ENCODE measurements at regions not wholly inside any gene's neighbourhood (a gene's known extent, or its start where the extent isn't known, plus 50 kb on each side); places are given as distances from the start of the nearest gene placed in this dataset.

DNA sequence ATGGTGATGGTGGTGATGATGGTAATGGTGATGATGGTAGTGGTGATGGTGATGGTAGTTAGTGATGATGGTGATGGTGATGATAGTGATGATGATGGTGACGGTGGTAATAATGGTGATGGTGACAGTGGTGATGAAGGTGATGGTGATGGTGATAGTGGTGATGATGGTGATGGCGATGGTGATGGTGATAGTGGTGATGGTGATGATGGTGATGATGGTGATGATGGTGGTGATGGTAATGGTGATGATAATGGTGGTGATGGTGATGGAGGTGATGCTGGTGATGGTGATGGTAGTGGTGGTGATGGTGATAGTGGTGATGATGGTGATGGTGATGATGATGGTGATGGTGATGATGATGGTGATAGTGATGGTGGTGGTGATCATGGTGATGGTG is 148.7 kb upstream of the TNRC6C start:
- DNase-seq, result no peak

- DNase-seq, result no peak
These were observed 148.0 kb upstream of the TNRC6C start for GRCh38 chr17:77810536-77810935.

DNA sequence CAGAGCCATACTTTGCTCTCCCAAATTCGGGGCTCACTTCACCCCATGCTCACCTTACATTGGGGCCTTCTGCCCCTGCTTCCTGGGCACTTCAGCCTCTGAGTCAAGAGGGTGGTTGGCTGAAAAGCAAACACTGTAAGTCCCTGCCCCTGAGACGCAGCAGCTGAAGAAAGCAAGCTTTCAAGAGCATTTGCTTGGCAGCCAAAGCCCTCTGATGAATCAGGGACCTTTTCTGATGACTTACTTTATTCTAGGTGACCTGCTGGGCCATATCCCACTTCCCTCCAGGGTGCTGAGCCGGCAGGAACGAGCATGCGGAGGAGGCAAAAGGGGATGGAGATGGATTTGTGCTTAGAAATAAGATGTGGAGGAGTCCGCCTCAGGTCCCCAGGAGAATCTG is 147.0 kb upstream of the TNRC6C start:
- no peak for DNase-seq

- DNase-seq, result no peak
These were observed 144.3 kb upstream of the TNRC6C start for GRCh38 chr17:77814091-77814772.

- no peak for DNase-seq
These were observed 143.2 kb upstream of the TNRC6C start for GRCh38 chr17:77815127-77815905.

DNA sequence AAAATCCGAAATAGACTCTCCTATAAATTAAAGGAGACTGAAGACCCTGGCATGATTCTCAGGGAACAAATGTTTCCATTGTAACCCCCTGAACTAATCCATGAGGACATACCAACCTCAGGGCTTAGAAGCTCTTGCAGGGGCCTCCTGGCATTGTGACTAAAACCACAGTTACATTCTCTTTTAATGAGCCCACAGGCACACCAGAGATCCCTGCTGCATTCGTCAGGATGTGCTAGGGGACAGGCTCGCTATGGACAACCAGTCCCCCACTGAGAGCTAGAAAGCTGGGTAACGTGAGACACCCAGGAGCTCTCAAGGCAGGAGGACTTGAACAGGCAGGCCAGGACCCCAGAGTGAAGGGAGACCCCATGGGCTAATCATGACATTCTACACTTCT is 140.6 kb upstream of the TNRC6C start:
- DNase-seq, result no peak

DNA sequence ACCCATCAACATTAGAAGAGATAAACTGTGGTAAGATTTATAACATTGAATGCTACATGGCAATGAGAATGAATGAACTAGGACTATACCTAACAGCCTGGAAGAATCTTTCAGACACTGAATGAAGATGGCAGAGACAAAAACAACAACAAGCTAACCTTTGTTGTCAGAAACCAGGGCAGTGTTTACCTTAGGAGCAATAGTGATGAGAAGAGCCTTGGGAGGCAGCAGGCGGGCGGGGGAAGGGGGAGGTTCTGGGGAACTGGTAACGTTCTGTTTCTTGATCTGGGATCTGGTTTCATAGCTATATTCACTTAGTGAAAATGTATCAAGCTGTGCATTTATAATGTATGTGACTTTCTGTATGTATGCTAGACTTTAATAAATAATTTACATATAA is 139.0 kb upstream of the TNRC6C start:
- no peak for DNase-seq

DNA sequence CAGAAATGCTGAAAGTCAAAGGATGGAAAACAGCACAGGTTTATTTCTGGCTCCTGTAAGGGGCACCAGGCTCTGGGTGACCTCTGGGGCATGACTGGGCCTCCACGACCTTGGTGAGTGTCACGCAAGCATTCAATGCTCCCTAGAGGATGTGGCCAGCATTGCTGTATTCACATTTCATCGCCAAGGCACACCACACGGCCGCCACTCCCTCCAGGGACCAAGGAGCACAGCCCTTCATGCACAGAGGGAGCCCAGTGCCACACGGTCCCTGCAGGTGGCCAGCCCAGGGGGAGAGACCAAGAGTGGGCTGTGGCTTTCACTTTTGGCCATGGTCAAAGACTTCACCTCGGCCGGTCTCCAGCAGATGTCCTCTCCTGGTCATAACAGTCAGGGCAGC is 137.4 kb upstream of the TNRC6C start:
- DNase-seq, result no peak

DNA sequence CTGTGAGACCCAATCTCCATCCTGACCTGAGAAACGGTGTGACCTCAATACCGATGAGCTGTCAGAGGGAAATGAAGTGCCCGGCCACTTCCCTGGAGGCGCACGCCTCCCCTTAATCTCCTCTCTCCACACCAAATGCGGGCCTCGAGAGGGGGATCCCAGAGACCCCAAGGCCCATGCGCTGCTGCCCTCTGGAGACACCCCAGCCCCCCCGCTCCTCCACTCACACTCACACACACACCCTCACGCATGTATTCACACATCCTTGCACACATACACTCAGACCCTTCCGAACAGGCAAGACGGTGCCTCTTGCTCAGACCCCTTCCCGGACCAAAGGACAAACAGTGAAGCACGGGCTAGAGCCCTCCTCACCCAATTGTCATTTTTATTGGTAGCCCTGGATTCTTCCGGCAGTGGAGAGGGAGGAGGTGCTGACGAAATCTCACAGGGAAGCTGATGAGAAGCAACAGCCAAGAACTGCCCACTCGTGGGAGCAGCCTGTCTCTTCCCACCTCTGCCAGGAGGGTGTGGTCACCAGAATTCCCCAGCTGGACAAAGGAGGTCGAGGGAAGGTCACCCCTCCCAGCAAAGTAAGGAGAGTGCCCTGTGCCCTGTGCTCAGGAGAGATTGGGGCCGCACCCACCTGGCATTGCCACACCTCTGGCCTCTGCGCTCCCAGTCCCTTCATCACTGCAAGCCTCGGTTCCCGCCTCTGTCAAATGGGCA is 136.0 kb upstream of the TNRC6C start:
- no peak for DNase-seq

DNA sequence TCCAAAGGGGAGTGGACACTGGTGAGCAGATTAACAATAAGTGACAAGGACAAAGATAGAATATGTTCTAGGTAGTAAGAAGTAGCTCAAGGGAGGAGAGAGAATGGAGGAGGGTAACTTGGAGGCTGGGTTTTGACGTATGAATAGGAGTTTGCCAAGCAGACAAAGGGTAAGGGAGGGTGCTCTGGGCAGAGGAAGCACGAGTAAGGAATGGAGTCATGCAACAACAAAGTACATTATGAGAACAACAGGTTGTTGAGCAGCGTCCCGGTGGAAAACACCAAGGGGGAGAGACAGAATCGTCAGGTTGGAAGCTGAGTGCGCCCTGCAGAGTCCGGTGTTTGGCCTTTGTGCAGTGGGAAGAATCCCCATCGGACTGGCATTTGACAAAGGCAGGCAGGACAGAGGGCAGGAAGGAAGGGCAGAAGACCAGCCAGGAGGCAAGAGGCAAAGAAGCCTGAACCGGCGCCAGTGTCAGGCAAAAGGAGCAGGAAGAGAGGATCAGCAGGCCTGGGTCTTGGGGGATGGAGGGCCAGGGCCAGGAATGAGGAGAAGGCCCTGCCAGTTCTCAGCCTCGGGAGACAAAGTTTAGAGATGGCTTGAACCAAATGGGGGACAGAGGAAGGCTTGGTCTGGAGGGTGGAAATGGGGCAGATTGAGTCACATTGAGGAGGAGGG is 134.3 kb upstream of the TNRC6C start:
- no peak for DNase-seq

DNA sequence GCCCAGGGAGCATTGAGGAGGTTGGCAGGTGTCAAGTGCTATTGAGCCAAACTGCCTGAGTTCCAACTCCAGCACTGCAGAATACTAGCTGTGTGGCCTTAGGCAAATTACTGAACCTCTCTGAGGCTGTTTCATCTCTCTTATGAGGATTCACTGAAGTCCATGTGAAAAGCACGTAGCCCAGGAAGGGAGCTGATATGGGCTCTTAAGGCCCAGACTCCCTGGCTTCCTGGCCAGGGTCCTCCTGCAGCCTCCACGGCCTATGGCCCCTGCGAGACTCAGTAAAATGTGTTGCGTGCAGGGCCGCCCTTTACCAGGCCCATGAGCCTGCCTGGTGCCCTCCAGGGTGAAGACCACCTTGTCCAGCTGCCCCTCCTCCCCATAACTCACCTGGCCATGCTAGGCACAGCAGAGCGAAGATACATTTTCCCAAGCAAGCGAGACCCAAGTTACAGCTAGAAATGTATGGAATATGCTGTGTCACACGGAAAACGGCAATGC is 133.7 kb upstream of the TNRC6C start:
- no peak for DNase-seq

DNA sequence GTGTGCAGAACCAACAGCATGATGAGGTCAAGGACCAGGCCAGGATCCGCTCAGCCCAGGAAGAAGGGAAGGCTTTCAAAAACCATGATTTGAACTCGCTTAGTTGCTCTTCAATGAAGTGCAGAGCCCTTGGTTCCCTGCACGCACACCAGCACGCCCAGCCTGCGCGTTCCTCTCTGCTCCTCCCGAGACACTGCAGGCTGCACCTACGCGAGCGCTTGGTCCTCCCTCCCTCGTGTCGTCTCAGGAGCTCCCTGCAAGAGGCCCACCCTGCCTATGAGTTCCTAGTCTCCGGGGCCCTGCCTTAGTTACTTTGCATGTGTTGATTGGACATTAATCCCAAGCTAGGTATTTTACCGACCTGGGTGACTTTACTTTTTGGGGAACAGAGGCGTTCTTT is 132.9 kb upstream of the TNRC6C start:
- no peak for DNase-seq

GRCh38 chr17:77826132-77826873 is 132.2 kb upstream of the TNRC6C start:
- DNase-seq, result no peak

DNA sequence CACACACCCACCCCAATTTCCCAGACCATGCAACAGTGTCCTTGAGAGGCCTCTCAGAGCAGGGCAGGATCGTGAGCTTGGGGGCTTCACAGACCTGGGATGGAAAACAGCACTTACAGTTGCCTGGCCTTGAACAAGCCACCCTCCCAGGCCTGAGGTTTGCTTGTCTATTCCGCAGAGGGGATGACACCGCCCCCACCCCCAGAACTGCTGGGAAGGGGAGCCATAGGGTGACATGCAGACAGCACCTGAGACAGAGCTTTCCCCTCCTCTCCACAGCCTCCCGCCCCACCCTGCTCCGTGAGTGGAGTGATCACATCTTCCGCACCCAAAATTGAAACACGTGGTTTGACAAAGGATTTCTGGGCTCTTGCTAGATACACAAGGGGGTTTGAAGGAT is 131.5 kb upstream of the TNRC6C start:
- DNase-seq, result no peak

GRCh38 chr17:77827511-77827910 is 131.0 kb upstream of the TNRC6C start:
- DNase-seq, result no peak

DNA sequence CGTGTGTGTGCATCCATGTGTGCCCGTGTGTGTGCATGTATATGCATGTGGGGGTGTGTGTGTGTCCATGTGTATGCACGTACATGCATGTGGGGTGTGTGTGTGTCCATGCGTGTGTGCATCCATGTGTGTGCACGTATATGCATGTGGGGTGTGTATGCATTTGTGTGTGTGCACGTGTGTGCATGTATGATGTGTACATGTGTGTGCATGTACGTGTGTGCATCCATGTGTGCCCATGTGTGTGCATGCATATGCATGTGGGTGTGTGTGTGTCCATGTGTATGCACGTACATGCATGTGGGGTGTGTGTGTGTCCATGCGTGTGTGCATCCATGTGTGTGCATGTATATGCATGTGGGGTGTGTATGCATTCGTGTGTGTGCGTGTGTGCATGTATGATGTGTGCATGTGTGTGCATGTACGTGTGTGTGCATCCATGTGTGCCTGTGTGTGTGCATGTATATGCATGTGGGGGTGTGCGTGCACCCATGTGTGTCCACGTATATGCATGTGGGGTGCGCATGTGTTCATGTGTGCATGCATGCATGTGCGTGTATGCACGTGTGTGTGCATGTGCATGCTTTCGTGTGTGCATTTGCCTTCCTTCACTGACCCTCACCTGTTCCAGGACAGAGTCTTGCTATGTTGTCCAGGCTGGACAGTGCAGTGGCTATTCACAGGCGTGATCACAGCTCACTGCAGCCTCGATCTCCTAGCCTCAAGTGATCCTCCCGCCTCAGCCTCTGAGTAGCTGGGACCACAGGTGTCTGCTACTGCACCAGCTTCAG is 129.6 kb upstream of the TNRC6C start:
- DNase-seq, result no peak

GRCh38 chr17:77829843-77830799 is 128.4 kb upstream of the TNRC6C start:
- DNase-seq, result no peak

GRCh38 chr17:77830816-77831473 is 127.6 kb upstream of the TNRC6C start:
- DNase-seq, result no peak

GRCh38 chr17:77831474-77832179 is 126.9 kb upstream of the TNRC6C start:
- no peak for DNase-seq
